GM19351 (cell line): ENCODE measurements at regions not wholly inside any gene's neighbourhood (a gene's known extent, or its start where the extent isn't known, plus 50 kb on each side); places are given as distances from the start of the nearest gene placed in this dataset.

Experiments
- ATAC-seq: cut with Tn5 transposase; IDR thresholded peaks from one replicate; pipeline ENCODE4 v1.9.1; 2021; ENCODE audit warnings: mild to moderate bottlenecking, moderate library complexity; ENCODE audit not compliant: unreplicated experiment

GRCh38 chr13:109670776-109671175 lies 115.6 kb downstream of the IRS2 start:
- ATAC-seq: no peak

- no peak for ATAC-seq
Observed at GRCh38 chr13:109669956-109670355, 116.4 kb downstream of the IRS2 start.

- ATAC-seq: no peak
Observed at GRCh38 chr13:109669234-109669612, 117.2 kb downstream of the IRS2 start.

- ATAC-seq: no peak
Observed at GRCh38 chr13:109668433-109669233, 117.8 kb downstream of the IRS2 start.

GRCh38 chr13:109667807-109668291 lies 118.5 kb downstream of the IRS2 start:
- no peak for ATAC-seq

- ATAC-seq: no peak
Observed at GRCh38 chr13:109667056-109667455, 119.3 kb downstream of the IRS2 start.

GRCh38 chr13:109666656-109667055 lies 119.7 kb downstream of the IRS2 start:
- no peak for ATAC-seq

GRCh38 chr13:109665781-109666249 lies 120.6 kb downstream of the IRS2 start:
- no peak for ATAC-seq

GRCh38 chr13:109665240-109665639 lies 121.1 kb downstream of the IRS2 start:
- ATAC-seq: no peak

- no peak for ATAC-seq
Observed at GRCh38 chr13:109657395-109657794, 129.0 kb downstream of the IRS2 start.

GRCh38 chr13:109656206-109656605 lies 130.2 kb downstream of the IRS2 start:
- ATAC-seq: no peak

- no peak for ATAC-seq
Observed at GRCh38 chr13:109655611-109656010, 130.8 kb downstream of the IRS2 start.

- no peak for ATAC-seq
Observed at GRCh38 chr13:109655206-109655600, 131.2 kb downstream of the IRS2 start.

GRCh38 chr13:109654341-109655205 lies 131.8 kb downstream of the IRS2 start:
- no peak for ATAC-seq

GRCh38 chr13:109652531-109652930 lies 133.9 kb downstream of the IRS2 start:
- no peak for ATAC-seq

- ATAC-seq: no peak
Observed at GRCh38 chr13:109651854-109652253, 134.5 kb downstream of the IRS2 start.

- no peak for ATAC-seq
Observed at GRCh38 chr13:109651311-109651710, 135.1 kb downstream of the IRS2 start.

- ATAC-seq: no peak
Observed at GRCh38 chr13:109650861-109651260, 135.5 kb downstream of the IRS2 start.

- ATAC-seq: no peak
Observed at GRCh38 chr13:109649713-109650112, 136.7 kb downstream of the IRS2 start.

GRCh38 chr13:109647699-109648098 lies 138.7 kb downstream of the IRS2 start:
- ATAC-seq: no peak

GRCh38 chr13:109647053-109647452 lies 139.3 kb downstream of the IRS2 start:
- no peak for ATAC-seq

- peak; percentile 78 for ATAC-seq
Observed at GRCh38 chr13:109646423-109646822, 140.0 kb downstream of the IRS2 start.
